ENCODE measurements at regions not wholly inside any gene's neighbourhood (a gene's known extent, or its start where the extent isn't known, plus 50 kb on each side); places are given as distances from the start of the nearest gene placed in this dataset.

DNA sequence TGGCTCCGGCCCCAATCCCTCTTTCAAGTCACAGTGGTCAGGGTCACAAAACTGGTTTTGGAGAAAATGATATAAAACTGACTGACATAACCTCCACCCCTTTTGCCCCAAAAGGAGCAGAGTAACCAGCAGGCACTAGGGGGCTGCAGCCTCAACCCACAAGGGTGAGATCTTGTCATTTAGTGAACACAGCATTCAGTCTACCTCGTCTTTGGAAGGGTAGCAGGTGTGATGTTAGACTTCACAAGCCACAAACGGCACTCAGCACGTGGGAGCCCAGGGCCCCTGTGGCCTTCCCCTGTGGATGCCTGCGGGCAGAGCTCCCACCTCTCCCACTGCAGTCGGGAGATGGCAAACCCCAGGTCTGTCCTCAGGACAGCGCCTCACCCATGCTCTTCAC is 372.1 kb upstream of the MYT1L start:
- peaks cover 61% of the 10 kb centered on the region for H3K4me1 Mint-ChIP-seq
- no peaks in the 10 kb centered on the region for H3K36me3 ChIP-seq
- peaks cover 30% of the 10 kb centered on the region for H3K4me1 ChIP-seq

DNA sequence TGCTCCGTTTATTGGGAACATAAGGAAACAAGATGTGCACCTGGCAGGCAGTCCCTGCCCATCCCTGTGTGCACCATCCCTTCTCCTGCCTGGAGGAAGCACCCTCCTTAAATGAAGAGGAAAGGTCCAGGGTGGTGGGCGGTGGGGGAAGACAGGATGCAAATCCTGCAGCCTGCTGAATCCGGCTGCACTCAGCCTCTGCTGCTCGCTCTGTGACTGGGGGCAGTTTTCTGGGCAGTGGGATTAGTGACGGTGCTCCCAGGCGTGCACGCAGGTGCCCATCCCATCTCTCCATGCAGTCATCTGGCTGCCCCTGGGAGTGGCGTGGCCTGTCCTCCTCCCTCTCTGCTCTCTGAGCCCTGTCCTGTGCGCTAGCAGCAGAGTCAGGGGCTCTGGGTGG is 371.3 kb upstream of the MYT1L start:
- H3K36me3 Mint-ChIP-seq, result no peaks in the 10 kb centered on the region
- Histone ChIP-seq H3K9ac (no peak overlapping the region), H2AFZ (replicated peaks) (no peak overlapping the region), H3K4me2 (no peak overlapping the region), H3K36me3 (no peaks in the 10 kb centered on the region), H3K4me3 (no peak overlapping the region), H3K27me3 (no peaks in the 10 kb centered on the region), H3F3A (ENCODE audit: low read depth) (no peaks in the 10 kb centered on the region), H3K4me1 (peaks cover 26% of the 10 kb centered on the region), H3K79me2 (ENCODE audit: low read depth) (no peaks in the 10 kb centered on the region), H3K27ac (no peak overlapping the region), H3K9me3 (ENCODE audit: low read depth) (no peaks in the 10 kb centered on the region), H4K20me1 (ENCODE audit: low read depth) (no peaks in the 10 kb centered on the region)
- DNase-seq (ENCODE audit: low spot score), result no peak
- H3K27ac Mint-ChIP-seq, result no peak overlapping the region
- H3K27me3 Mint-ChIP-seq (ENCODE audit: insufficient read depth, low read depth), result peaks cover 36% of the 10 kb centered on the region
- H3K9me3 Mint-ChIP-seq, result no peaks in the 10 kb centered on the region
- peaks cover 54% of the 10 kb centered on the region for H3K4me1 Mint-ChIP-seq
- TF ChIP-seq EZH2 (IDR thresholded peaks at IDR 0.05) (no peak), EZH2phosphoT487 (IDR thresholded peaks at IDR 0.05) (no peak)
- TF ChIP-seq, protein P1, sequence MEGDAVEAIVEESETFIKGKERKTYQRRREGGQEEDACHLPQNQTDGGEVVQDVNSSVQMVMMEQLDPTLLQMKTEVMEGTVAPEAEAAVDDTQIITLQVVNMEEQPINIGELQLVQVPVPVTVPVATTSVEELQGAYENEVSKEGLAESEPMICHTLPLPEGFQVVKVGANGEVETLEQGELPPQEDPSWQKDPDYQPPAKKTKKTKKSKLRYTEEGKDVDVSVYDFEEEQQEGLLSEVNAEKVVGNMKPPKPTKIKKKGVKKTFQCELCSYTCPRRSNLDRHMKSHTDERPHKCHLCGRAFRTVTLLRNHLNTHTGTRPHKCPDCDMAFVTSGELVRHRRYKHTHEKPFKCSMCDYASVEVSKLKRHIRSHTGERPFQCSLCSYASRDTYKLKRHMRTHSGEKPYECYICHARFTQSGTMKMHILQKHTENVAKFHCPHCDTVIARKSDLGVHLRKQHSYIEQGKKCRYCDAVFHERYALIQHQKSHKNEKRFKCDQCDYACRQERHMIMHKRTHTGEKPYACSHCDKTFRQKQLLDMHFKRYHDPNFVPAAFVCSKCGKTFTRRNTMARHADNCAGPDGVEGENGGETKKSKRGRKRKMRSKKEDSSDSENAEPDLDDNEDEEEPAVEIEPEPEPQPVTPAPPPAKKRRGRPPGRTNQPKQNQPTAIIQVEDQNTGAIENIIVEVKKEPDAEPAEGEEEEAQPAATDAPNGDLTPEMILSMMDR (IDR thresholded peaks at IDR 0.05), result no peak
- H3K4me3 Mint-ChIP-seq, result no peak overlapping the region

More for the DNA sequence above, 372.1 kb upstream of the MYT1L start:
- Histone ChIP-seq H3K4me3 (no peak overlapping the region), H3K27ac (no peak overlapping the region), H3F3A (ENCODE audit: low read depth) (no peaks in the 10 kb centered on the region), H3K27me3 (no peaks in the 10 kb centered on the region), H3K79me2 (ENCODE audit: low read depth) (no peaks in the 10 kb centered on the region), H3K9ac (no peak overlapping the region), H3K9me3 (ENCODE audit: low read depth) (no peaks in the 10 kb centered on the region), H3K4me2 (no peak overlapping the region), H4K20me1 (ENCODE audit: low read depth) (no peaks in the 10 kb centered on the region), H2AFZ (replicated peaks) (no peak overlapping the region)
- H3K27ac Mint-ChIP-seq, result no peak overlapping the region
- no peaks in the 10 kb centered on the region for H3K9me3 Mint-ChIP-seq
- H3K36me3 Mint-ChIP-seq, result no peaks in the 10 kb centered on the region
- TF ChIP-seq, protein P1 (IDR thresholded peaks at IDR 0.05), result peak; percentile 6
- no peak for TF ChIP-seq EZH2phosphoT487 (IDR thresholded peaks at IDR 0.05)
- H3K4me3 Mint-ChIP-seq, result no peak overlapping the region
- no peak for DNase-seq (ENCODE audit: low spot score)
- H3K27me3 Mint-ChIP-seq (ENCODE audit: insufficient read depth, low read depth), result peaks cover 36% of the 10 kb centered on the region

DNA sequence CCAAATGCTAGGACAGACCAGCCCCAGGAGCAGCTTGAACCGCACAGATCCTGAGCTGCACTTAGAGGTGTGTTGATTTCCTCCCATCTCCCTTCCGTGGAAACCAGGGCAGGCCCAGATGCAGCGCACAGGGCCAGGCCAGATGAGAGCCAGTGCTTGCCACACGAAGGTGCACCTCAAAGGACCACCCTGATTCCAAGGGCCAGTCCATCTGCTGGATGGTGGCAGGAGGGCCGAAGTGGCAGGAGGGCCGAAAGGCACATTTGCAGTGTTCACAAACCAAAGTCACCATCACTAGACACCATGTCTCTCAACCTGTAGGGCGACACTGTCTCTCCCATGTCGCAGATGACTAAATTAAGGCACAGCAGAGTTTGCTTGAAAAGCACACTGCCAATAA is 370.7 kb upstream of the MYT1L start:
- Histone ChIP-seq H3F3A (ENCODE audit: low read depth) (no peaks in the 10 kb centered on the region), H3K27ac (no peak overlapping the region), H3K4me1 (peaks cover 20% of the 10 kb centered on the region), H3K27me3 (no peaks in the 10 kb centered on the region), H2AFZ (replicated peaks) (no peak overlapping the region), H3K79me2 (ENCODE audit: low read depth) (no peaks in the 10 kb centered on the region), H3K4me3 (no peak overlapping the region), H4K20me1 (ENCODE audit: low read depth) (no peaks in the 10 kb centered on the region), H3K4me2 (no peak overlapping the region), H3K9ac (no peak overlapping the region), H3K9me3 (ENCODE audit: low read depth) (no peaks in the 10 kb centered on the region), H3K36me3 (no peaks in the 10 kb centered on the region)
- Mint-ChIP-seq H3K36me3 (no peaks in the 10 kb centered on the region), H3K27me3 (ENCODE audit: insufficient read depth, low read depth) (peaks cover 32% of the 10 kb centered on the region), H3K4me1 (peaks cover 48% of the 10 kb centered on the region), H3K4me3 (no peak overlapping the region), H3K9me3 (no peaks in the 10 kb centered on the region), H3K27ac (no peak overlapping the region)
- no peak for DNase-seq (ENCODE audit: low spot score)
- TF ChIP-seq EZH2 (IDR thresholded peaks at IDR 0.05) (no peak), EZH2phosphoT487 (IDR thresholded peaks at IDR 0.05) (no peak)
- TF ChIP-seq, protein P1 (IDR thresholded peaks at IDR 0.05), result no peak
